SK-N-SH (cell line): ENCODE measurements at regions not wholly inside any gene's neighbourhood (a gene's known extent, or its start where the extent isn't known, plus 50 kb on each side); places are given as distances from the start of the nearest gene placed in this dataset.

Source experiments
- CTCF ChIA-PET: fragments of 300-600, 350-600 bp; formaldehyde crosslinking; extraction: SDS; loops from one replicate; lab custom pipeline; 2021; lab: Yijun Ruan, JAX
- POLR2A ChIA-PET: fragments of 350-600 bp; sonication (Branson Sonifier 250); formaldehyde crosslinking; extraction: SDS; loops from one replicate; lab custom pipeline; 2020; ENCODE audit warnings: antibody characterized with exemption, inconsistent platforms; lab: Yijun Ruan, JAX
- DNase-seq: peaks from one replicate; pipeline ENCODE4 v3.0.0; 2012
- H2AFZ ChIP-seq: fragments of 200-600 bp; sonication (generic); 2 replicates; pipeline ENCODE4 v1.8.1; 2016; ENCODE audit warnings: antibody characterized with exemption, mild to moderate bottlenecking, low read depth
- H3F3A ChIP-seq: fragments of 200-600 bp; sonication (generic); replicated peaks from 2 replicates; pipeline ENCODE3; 2016; ENCODE audit warnings: antibody characterized with exemption, mild to moderate bottlenecking; ENCODE audit not compliant: insufficient read depth
- H3K27ac ChIP-seq, 2 experiments: fragments of 200-500 bp in 1 of 2; fragments of 200-600 bp in 1 of 2; sonication (Bioruptor generic) in 1 of 2; sonication (generic), shearing (Covaris generic) in 1 of 2; 2 replicates each; pipeline versions ENCODE4 v1.5.1 to v1.6.1; 2014 to 2016; ENCODE audit warnings: low read depth in 2 of 2, inconsistent platforms in 1 of 2, low read length in 1 of 2, mild to moderate bottlenecking in 1 of 2, mixed read lengths in 1 of 2
- H3K27me3 ChIP-seq: fragments of 200-600 bp; sonication (generic), shearing (Covaris generic); 2 replicates; pipeline ENCODE4 v1.6.1; 2016; ENCODE audit warnings: mixed run types; ENCODE audit not compliant: insufficient read depth
- H3K36me3 ChIP-seq, 2 experiments: fragments of 200-500 bp in 1 of 2; fragments of 200-600 bp in 1 of 2; sonication (Bioruptor generic) in 1 of 2; sonication (generic) in 1 of 2; replicated peaks in 1 of 2; 2 replicates each; pipeline versions ENCODE3 to v1.5.1; 2014 to 2016; ENCODE audit warnings: low read length in 1 of 2, mild to moderate bottlenecking in 1 of 2; ENCODE audit not compliant: insufficient read depth in 2 of 2, control insufficient read depth in 1 of 2
- H3K4me1 ChIP-seq, 2 experiments: fragments of 200-500 bp in 1 of 2; fragments of 200-600 bp in 1 of 2; sonication (Bioruptor generic) in 1 of 2; sonication (generic), shearing (Covaris generic) in 1 of 2; 2 replicates each; pipeline versions ENCODE4 v1.5.1 to v1.6.1; 2014 to 2016; ENCODE audit warnings: low read depth in 1 of 2, low read length in 1 of 2, mixed run types in 1 of 2; ENCODE audit not compliant: insufficient read depth in 2 of 2, control insufficient read depth in 1 of 2
- H3K4me2 ChIP-seq: fragments of 200-600 bp; sonication (generic), shearing (Covaris generic); 2 replicates; pipeline ENCODE4 v1.6.1; 2017; ENCODE audit warnings: mixed run types
- H3K4me3 ChIP-seq, 2 experiments: fragments of 200-500 bp in 1 of 2; fragments of 200-600 bp in 1 of 2; sonication (Bioruptor generic) in 1 of 2; sonication (generic), shearing (Covaris generic) in 1 of 2; 2 replicates each; pipeline versions ENCODE4 v1.5.1 to v1.8.1; 2014 to 2016; ENCODE audit warnings: low read depth in 2 of 2, inconsistent platforms in 1 of 2, low read length in 1 of 2, mild to moderate bottlenecking in 1 of 2, mixed read lengths in 1 of 2, moderate library complexity in 1 of 2
- H3K79me2 ChIP-seq: fragments of 200-600 bp; sonication (generic); 2 replicates; pipeline ENCODE4 v1.8.1; 2017; ENCODE audit warnings: mild to moderate bottlenecking; ENCODE audit not compliant: insufficient read depth
- H3K9ac ChIP-seq: fragments of 200-600 bp; sonication (generic); 2 replicates; pipeline ENCODE4 v1.6.1; 2017; ENCODE audit warnings: mixed run types
- H3K9me2 ChIP-seq: fragments of 200-600 bp; sonication (generic); 2 replicates; pipeline ENCODE4 v1.6.1; 2017; ENCODE audit warnings: mixed run types
- H3K9me3 ChIP-seq: fragments of 200-600 bp; sonication (generic); 2 replicates; pipeline ENCODE4 v1.6.1; 2017; ENCODE audit warnings: mixed run types, mild to moderate bottlenecking, moderate library complexity
- H4K20me1 ChIP-seq: fragments of 200-600 bp; sonication (generic); 2 replicates; pipeline ENCODE4 v1.6.1; 2017; ENCODE audit warnings: mild to moderate bottlenecking, mixed run types; ENCODE audit not compliant: insufficient read depth
- CHD2 ChIP-seq: fragments of 150-350 bp; IDR thresholded peaks from 2 replicates; pipeline ENCODE4 v1.6.1; 2018; ENCODE audit warnings: low read length; ENCODE audit not compliant: partially characterized antibody
- EP300 ChIP-seq, 2 experiments: IDR thresholded peaks; 2 replicates each; pipeline versions ENCODE4 v1.4.0 to v1.6.1; 2012; ENCODE audit warnings: borderline replicate concordance in 1 of 2, low read depth in 1 of 2, low read length in 1 of 2
- EZH2phosphoT487 ChIP-seq: fragments of 200-600 bp; sonication (generic); IDR thresholded peaks from 2 replicates; pipeline ENCODE4 v1.6.1; 2017; ENCODE audit warnings: low read depth, mixed run types, mild to moderate bottlenecking, antibody characterized with exemption, moderate library complexity, borderline replicate concordance
- FOSL2 ChIP-seq: IDR thresholded peaks from 2 replicates; pipeline ENCODE4 v1.4.0; 2012; ENCODE audit warnings: low read depth, mild to moderate bottlenecking, moderate library complexity, borderline replicate concordance
- FOXM1 ChIP-seq: IDR thresholded peaks from 2 replicates; pipeline ENCODE4 v1.4.0; 2012; ENCODE audit warnings: low read depth, mild to moderate bottlenecking
- GABPA ChIP-seq: IDR thresholded peaks from 2 replicates; pipeline ENCODE4 v1.4.0; 2012; ENCODE audit warnings: low read depth, mild to moderate bottlenecking
- IRF3 ChIP-seq: fragments of 150-350 bp; IDR thresholded peaks from 2 replicates; pipeline ENCODE4 v1.6.1; 2016; ENCODE audit warnings: mild to moderate bottlenecking, low read depth, low read length
- MXI1 ChIP-seq: IDR thresholded peaks from 2 replicates; pipeline ENCODE4 v1.6.1; 2012; ENCODE audit warnings: mild to moderate bottlenecking, low read depth, low read length, improper control_type of control experiment
- NFIC ChIP-seq: IDR thresholded peaks from 2 replicates; pipeline ENCODE4 v1.4.0; 2012; ENCODE audit warnings: borderline replicate concordance
- NRF1 ChIP-seq: IDR thresholded peaks from 2 replicates; pipeline ENCODE4 v1.6.1; 2012; ENCODE audit warnings: low read depth, mild to moderate bottlenecking, low read length
- RAD21 ChIP-seq: IDR thresholded peaks from 2 replicates; pipeline ENCODE4 v1.6.1; 2012; ENCODE audit warnings: mild to moderate bottlenecking, low read length
- TAF1 ChIP-seq: IDR thresholded peaks from 2 replicates; pipeline ENCODE4 v1.6.1; 2012; ENCODE audit warnings: low read depth, mild to moderate bottlenecking, low read length, moderate library complexity, borderline replicate concordance
- TEAD4 ChIP-seq: IDR thresholded peaks from 2 replicates; pipeline ENCODE4 v1.4.0; 2012; ENCODE audit warnings: mild to moderate bottlenecking, borderline replicate concordance; ENCODE audit not compliant: insufficient read depth
- ZBTB33 ChIP-seq: IDR thresholded peaks from 2 replicates; pipeline ENCODE4 v1.4.0; 2012; ENCODE audit warnings: low read depth, borderline replicate concordance
- WGBS: methylation state at CpG from one replicate; pipeline ENCODE4 v1.1.6; 2017; ENCODE audit warnings: low lambda C conversion rate; 5-methylcytosine and 5-hydroxymethylcytosine counted together

- CTCF ChIA-PET: no interaction called here
- POLR2A ChIA-PET: no interaction called here
Observed at GRCh38 chr7:89401099-89401498, 605.6 kb upstream of the TEX47 start.

GRCh38 chr7:89401690-89402089, 606.2 kb upstream of the TEX47 start:
- H3K4me3 ChIP-seq: no peak overlapping the region
- TF ChIP-seq EZH2phosphoT487 (no peak), ZBTB33 (no peak), EP300 (IDR thresholded peaks at IDR 0.05; ENCODE audit: borderline replicate concordance in 1 of 2, low read depth in 1 of 2, low read length in 1 of 2) (no peak), MXI1 (no peak), TEAD4 (no peak), RAD21 (no peak), CHD2 (no peak), FOSL2 (no peak), NFIC (no peak), TAF1 (no peak), GABPA (no peak)
- TF ChIP-seq, all 33 proteins: peak for 0
- no peak overlapping the region for H3K4me2 ChIP-seq
- no peak for DNase-seq
- WGBS: 49% methylated on average over 4 of the region's 4 CpGs
- no peak overlapping the region for H3K27ac ChIP-seq
- ChIA-PET POLR2A (no interaction called here), CTCF (interaction anchor here (0.7 kb wide), 1 partner anchor 221 kb away, joined by 3 read pairs; no protein-coding TSS in a partner anchor)
- H4K20me1 ChIP-seq: no peaks in the 10 kb centered on the region
- H3K36me3 ChIP-seq: no peaks in the 10 kb centered on the region
- H2AFZ ChIP-seq: no peak overlapping the region
- H3F3A ChIP-seq: no peaks in the 10 kb centered on the region
- no peak overlapping the region for H3K9ac ChIP-seq
- no peaks in the 10 kb centered on the region for H3K9me3 ChIP-seq
- H3K4me1 ChIP-seq: no peaks in the 10 kb centered on the region
- H3K27me3 ChIP-seq: no peaks in the 10 kb centered on the region
- H3K79me2 ChIP-seq: no peaks in the 10 kb centered on the region
- no peaks in the 10 kb centered on the region for H3K9me2 ChIP-seq

More at GRCh38 chr7:89401099-89401498, 605.6 kb upstream of the TEX47 start:
- H4K20me1 ChIP-seq: no peaks in the 10 kb centered on the region
- H3K27me3 ChIP-seq: no peaks in the 10 kb centered on the region
- no peaks in the 10 kb centered on the region for H3F3A ChIP-seq
- TF ChIP-seq NRF1 (no peak), NFIC (no peak), FOXM1 (no peak), IRF3 (no peak), MXI1 (no peak)
- H3K36me3 ChIP-seq: no peaks in the 10 kb centered on the region
- H3K27ac ChIP-seq: no peak overlapping the region
- H3K79me2 ChIP-seq: no peaks in the 10 kb centered on the region
- no peak overlapping the region for H3K4me3 ChIP-seq
- no peak for DNase-seq
- H3K9me2 ChIP-seq: no peaks in the 10 kb centered on the region
- H3K4me1 ChIP-seq: no peaks in the 10 kb centered on the region
- H3K4me2 ChIP-seq: no peak overlapping the region
- no peak overlapping the region for H2AFZ ChIP-seq
- H3K9ac ChIP-seq: no peak overlapping the region
- H3K9me3 ChIP-seq: no peaks in the 10 kb centered on the region
